NCI-H226 (cell line): ENCODE measurements at regions not wholly inside any gene's neighbourhood (a gene's known extent, or its start where the extent isn't known, plus 50 kb on each side); places are given as distances from the start of the nearest gene placed in this dataset.

ENCODE experiments used
- DNase-seq: peaks from one replicate; pipeline ENCODE4 v3.0.0-alpha.2; 2015

- no peak for DNase-seq
These were observed 156.1 kb upstream of the VLDLR start for GRCh38 chr9:2465516-2465915.

- DNase-seq = no peak
These were observed 155.6 kb upstream of the VLDLR start for GRCh38 chr9:2465921-2466460.

GRCh38 chr9:2466703-2467102 lies 154.9 kb upstream of the VLDLR start:
- DNase-seq = no peak

GRCh38 chr9:2469681-2470221 lies 151.8 kb upstream of the VLDLR start:
- no peak for DNase-seq

GRCh38 chr9:2473681-2474080 lies 147.9 kb upstream of the VLDLR start:
- DNase-seq = peak; percentile 40

- peak; percentile 19 for DNase-seq
These were observed 143.8 kb upstream of the VLDLR start for GRCh38 chr9:2477755-2478154.

GRCh38 chr9:2478421-2478820 lies 143.2 kb upstream of the VLDLR start:
- DNase-seq = no peak

- DNase-seq = no peak
These were observed 142.5 kb upstream of the VLDLR start for GRCh38 chr9:2479056-2479565.

- DNase-seq = no peak
These were observed 141.2 kb upstream of the VLDLR start for GRCh38 chr9:2480255-2480837.

GRCh38 chr9:2481216-2481615 lies 140.4 kb upstream of the VLDLR start:
- DNase-seq = no peak

GRCh38 chr9:2486988-2487387 lies 134.6 kb upstream of the VLDLR start:
- no peak for DNase-seq

- no peak for DNase-seq
These were observed 131.7 kb upstream of the VLDLR start for GRCh38 chr9:2489838-2490314.

- DNase-seq = no peak
These were observed 129.4 kb upstream of the VLDLR start for GRCh38 chr9:2492161-2492560.

- DNase-seq = no peak
These were observed 128.5 kb upstream of the VLDLR start for GRCh38 chr9:2493109-2493508.

- no peak for DNase-seq
These were observed 128.1 kb upstream of the VLDLR start for GRCh38 chr9:2493529-2493928.

- DNase-seq = peak; percentile 83
These were observed 127.0 kb upstream of the VLDLR start for GRCh38 chr9:2494562-2494961.

- DNase-seq = no peak
These were observed 126.2 kb upstream of the VLDLR start for GRCh38 chr9:2495221-2496005.

GRCh38 chr9:2496169-2496568 lies 125.4 kb upstream of the VLDLR start:
- no peak for DNase-seq

GRCh38 chr9:2496934-2497333 lies 124.7 kb upstream of the VLDLR start:
- no peak for DNase-seq

- no peak for DNase-seq
These were observed 123.8 kb upstream of the VLDLR start for GRCh38 chr9:2497666-2498400.

- no peak for DNase-seq
These were observed 119.4 kb upstream of the VLDLR start for GRCh38 chr9:2502210-2502609.

GRCh38 chr9:2502760-2503159 lies 118.8 kb upstream of the VLDLR start:
- DNase-seq = no peak

GRCh38 chr9:2506321-2506720 lies 115.3 kb upstream of the VLDLR start:
- no peak for DNase-seq
